K562 (cell line): ENCODE measurements at regions not wholly inside any gene's neighbourhood (a gene's known extent, or its start where the extent isn't known, plus 50 kb on each side); places are given as distances from the start of the nearest gene placed in this dataset.

Experiments used
- CREB1 ChIP-seq, 2 experiments: sonication (generic) in 1 of 2; formaldehyde crosslinking in 1 of 2; IDR thresholded peaks; 2 replicates each; pipeline versions ENCODE4 v1.6.1 to v1.8.0; 2012 to 2022; ENCODE audit warnings: inconsistent platforms in 1 of 2, mild to moderate bottlenecking in 1 of 2, missing genetic modification reagents in 1 of 2, moderate library complexity in 1 of 2
- EP300 ChIP-seq: IDR thresholded peaks from 2 replicates; pipeline ENCODE4 v1.6.1; 2012; ENCODE audit warnings: low read length, improper control_type of control experiment
- ESRRB ChIP-seq: fragments of 250-450 bp; sonication (Bioruptor Pico); IDR thresholded peaks from 2 replicates; pipeline ENCODE4 v1.5.0; 2020; ENCODE audit warnings: mild to moderate bottlenecking, moderate library complexity, borderline replicate concordance
- FOXA3 ChIP-seq, 2 experiments: fragments of 450-650 bp in 1 of 2; sonication (generic) in 1 of 2; formaldehyde crosslinking; IDR thresholded peaks in 1 of 2; conservative IDR thresholded peaks in 1 of 2; 2 replicates each; pipeline versions ENCODE4 v1.4.0 to v1.8.0; 2020 to 2022; ENCODE audit warnings: mild to moderate bottlenecking in 2 of 2, missing genetic modification reagents in 1 of 2
- NONO ChIP-seq, 2 experiments: fragments of 200-400 bp in 1 of 2; fragments of 450-650 bp in 1 of 2; formaldehyde crosslinking in 1 of 2; IDR thresholded peaks; 2 replicates each; pipeline ENCODE4 v1.6.1; 2017; ENCODE audit warnings: low read depth in 2 of 2, mild to moderate bottlenecking in 2 of 2, moderate library complexity in 2 of 2, low read length in 1 of 2
- RAD21 ChIP-seq, 2 experiments: fragments of 250-450 bp in 1 of 2; fragments of 450-650 bp in 1 of 2; sonication (Bioruptor Pico) in 1 of 2; formaldehyde crosslinking in 1 of 2; IDR thresholded peaks in 1 of 2; conservative IDR thresholded peaks in 1 of 2; 2 replicates each; pipeline versions ENCODE4 v1.4.0 to v1.8.0; 2020 to 2022; ENCODE audit warnings: mild to moderate bottlenecking in 2 of 2, moderate library complexity in 1 of 2
- RBM22 ChIP-seq: fragments of 200-400 bp; formaldehyde crosslinking; IDR thresholded peaks from 2 replicates; pipeline ENCODE4 v1.6.1; 2018; ENCODE audit warnings: low read length, low read depth; ENCODE audit not compliant: poor library complexity, severe bottlenecking
- ZNF830 ChIP-seq: fragments of 250-450 bp; sonication (Bioruptor Pico); IDR thresholded peaks from 2 replicates; pipeline ENCODE4 v1.5.0; 2021; ENCODE audit warnings: mild to moderate bottlenecking

DNA sequence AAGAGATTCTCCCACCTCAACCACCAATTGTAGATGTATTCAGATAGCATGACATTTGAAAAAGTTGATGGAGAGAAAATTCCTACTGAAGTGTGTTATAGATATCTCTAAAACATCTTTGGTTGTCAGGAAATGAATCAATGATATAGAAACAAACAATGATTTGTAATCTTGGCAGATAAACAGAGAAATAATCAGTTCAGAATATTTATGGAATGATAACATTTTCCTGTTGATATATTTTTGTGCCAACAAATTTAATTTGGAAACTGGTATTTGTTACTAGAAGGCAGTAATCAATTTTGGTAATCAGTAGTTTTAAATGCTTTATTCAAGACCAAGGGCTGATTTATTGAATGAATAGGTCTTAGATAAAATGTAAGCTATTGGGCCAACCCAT, 695.6 kb downstream of the USP25 start:
- TF ChIP-seq EP300 (no peak), ZNF830 (no peak), RBM22 (no peak), CREB1 (IDR thresholded peaks at IDR 0.05) (no peak), CREB1 (CRISPR knock-in tag; IDR thresholded peaks at IDR 0.05) (no peak), FOXA3 (CRISPR knock-in tag; conservative IDR thresholded peaks at IDR 0.05 in 1 of 2, IDR thresholded peaks at IDR 0.05 in 1 of 2) (no peak), ESRRB (CRISPR knock-in tag) (no peak), RAD21 (CRISPR knock-in tag; conservative IDR thresholded peaks at IDR 0.05 in 1 of 2, IDR thresholded peaks at IDR 0.05 in 1 of 2) (no peak), NONO (IDR thresholded peaks at IDR 0.05; ENCODE audit: low read depth in 2 of 2, low read length in 1 of 2) (no peak)
